T-helper 2 cell treated with Interferon-gamma antibody and Interleukin-4, amounts not matched to agents 5 μg/mL and 100 μg/mL, for 36 hours (primary cell): ENCODE measurements at regions not wholly inside any gene's neighbourhood (a gene's known extent, or its start where the extent isn't known, plus 50 kb on each side); places are given as distances from the start of the nearest gene placed in this dataset.

Source experiments
- DNase-seq: peaks from one replicate; pipeline ENCODE4 v3.0.0; 2021; ENCODE audit warnings: low spot score
- H3K27ac Mint-ChIP-seq: one replicate; pipeline ENCODE4 v1.8.0; 2021; ENCODE audit warnings: mild to moderate bottlenecking, mixed read lengths
- H3K27me3 Mint-ChIP-seq: one replicate; pipeline ENCODE4 v1.8.0; 2021; ENCODE audit warnings: low read depth, mixed read lengths
- H3K36me3 Mint-ChIP-seq: one replicate; pipeline ENCODE4 v1.8.0; 2021; ENCODE audit warnings: low read depth, mixed read lengths
- H3K4me1 Mint-ChIP-seq: one replicate; pipeline ENCODE4 v1.8.0; 2021; ENCODE audit warnings: low read depth, mixed read lengths
- H3K4me3 Mint-ChIP-seq: one replicate; pipeline ENCODE4 v1.8.0; 2022; ENCODE audit warnings: mild to moderate bottlenecking, moderate library complexity, mixed read lengths
- H3K9me3 Mint-ChIP-seq: one replicate; pipeline ENCODE4 v1.8.0; 2021; ENCODE audit warnings: mixed read lengths

DNA sequence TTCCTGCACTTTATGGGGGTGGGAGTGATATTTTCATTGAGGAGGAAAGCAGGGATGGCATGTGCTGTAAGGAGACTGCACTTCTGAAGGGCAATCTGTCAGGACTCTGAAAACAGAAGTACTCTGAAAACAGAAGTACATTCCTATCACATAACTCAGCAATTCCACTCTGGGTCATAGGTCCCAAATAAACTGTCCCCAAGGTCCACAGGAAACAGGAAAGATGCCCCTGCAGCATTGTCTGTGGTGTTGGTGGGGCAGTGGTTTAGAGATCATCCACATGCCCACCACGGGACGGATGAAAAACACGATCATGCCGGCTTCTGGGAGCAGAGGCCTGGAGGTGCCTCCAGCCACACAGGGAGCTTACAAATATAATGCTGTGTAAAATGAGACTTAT lies 150.3 kb downstream of the OTOR start:
- no peaks in the 10 kb centered on the region for H3K36me3 Mint-ChIP-seq
- no peaks in the 10 kb centered on the region for H3K4me1 Mint-ChIP-seq
- H3K4me3 Mint-ChIP-seq, result no peak overlapping the region
- H3K27ac Mint-ChIP-seq, result no peak overlapping the region
- DNase-seq, result no peak
- no peaks in the 10 kb centered on the region for H3K27me3 Mint-ChIP-seq
- H3K9me3 Mint-ChIP-seq, result no peaks in the 10 kb centered on the region

DNA sequence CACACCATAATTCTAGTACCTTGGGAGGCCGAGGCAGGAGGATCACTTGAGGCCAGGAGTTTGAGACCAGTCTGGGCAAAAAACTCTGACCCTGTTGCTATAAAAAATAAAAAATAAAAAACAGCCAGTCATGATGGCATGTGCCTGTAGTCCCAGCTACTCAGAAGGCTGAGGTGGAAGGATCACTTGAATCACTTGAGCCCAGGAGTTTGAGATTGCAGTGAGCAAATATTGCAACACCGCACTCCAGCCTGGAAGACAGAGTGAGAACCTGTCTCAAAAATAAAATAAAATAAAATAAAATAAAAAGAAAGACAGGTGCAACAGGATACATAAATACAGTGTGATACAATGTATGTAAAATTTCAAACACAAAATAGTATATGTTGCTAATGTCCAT lies 154.5 kb downstream of the OTOR start:
- H3K27ac Mint-ChIP-seq, result no peak overlapping the region
- no peak overlapping the region for H3K4me3 Mint-ChIP-seq
- no peaks in the 10 kb centered on the region for H3K4me1 Mint-ChIP-seq
- DNase-seq, result no peak
- no peaks in the 10 kb centered on the region for H3K27me3 Mint-ChIP-seq
- no peaks in the 10 kb centered on the region for H3K36me3 Mint-ChIP-seq
- peaks cover 6% of the 10 kb centered on the region for H3K9me3 Mint-ChIP-seq

DNA sequence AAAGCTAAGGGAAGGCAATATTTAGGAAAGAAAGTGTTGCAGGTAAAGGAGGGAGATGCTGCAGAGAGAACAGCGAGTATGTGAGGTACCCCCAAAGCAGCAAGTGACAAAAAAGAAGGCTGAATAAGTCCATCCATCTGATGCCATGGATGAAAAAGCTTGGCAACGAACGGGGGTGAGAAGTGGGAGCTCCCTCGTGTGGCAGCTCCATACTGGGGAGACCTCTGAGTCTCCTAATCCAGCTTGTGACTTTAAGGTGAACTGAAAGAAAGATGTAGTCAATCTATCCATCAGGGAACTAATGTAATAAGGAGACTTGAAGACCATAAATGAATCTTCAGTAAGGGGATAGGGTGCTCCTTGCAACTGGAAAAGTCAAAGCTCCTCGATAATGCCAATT lies 156.6 kb downstream of the OTOR start:
- H3K27me3 Mint-ChIP-seq, result no peaks in the 10 kb centered on the region
- peaks cover 11% of the 10 kb centered on the region for H3K9me3 Mint-ChIP-seq
- H3K36me3 Mint-ChIP-seq, result no peaks in the 10 kb centered on the region
- H3K4me1 Mint-ChIP-seq, result no peaks in the 10 kb centered on the region
- no peak overlapping the region for H3K27ac Mint-ChIP-seq
- DNase-seq, result no peak
- no peak overlapping the region for H3K4me3 Mint-ChIP-seq

GRCh38 chr20:16914277-16914676 lies 166.1 kb downstream of the OTOR start:
- Mint-ChIP-seq H3K4me3 (no peak overlapping the region), H3K36me3 (no peaks in the 10 kb centered on the region), H3K4me1 (no peaks in the 10 kb centered on the region), H3K9me3 (no peaks in the 10 kb centered on the region), H3K27me3 (no peaks in the 10 kb centered on the region), H3K27ac (no peak overlapping the region)
- DNase-seq, result no peak

DNA sequence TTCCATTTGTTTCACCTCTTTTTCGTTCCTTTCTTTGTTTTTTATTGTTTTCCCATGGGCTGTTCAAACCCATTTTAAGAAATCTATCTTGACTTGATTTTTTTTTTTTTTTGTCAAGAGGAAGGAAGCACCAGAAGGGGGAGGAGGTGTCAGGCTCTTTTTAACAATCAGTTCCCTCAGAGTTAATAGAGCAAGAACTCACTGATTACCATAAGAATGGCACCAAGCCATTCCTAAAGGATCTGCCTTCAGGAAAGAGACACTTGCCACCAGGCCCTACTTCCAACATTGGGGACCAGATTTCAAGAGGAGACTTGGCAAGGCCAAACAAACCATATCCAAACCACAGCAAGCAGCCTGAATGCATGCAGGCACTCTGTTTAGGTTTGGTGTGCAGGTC lies 168.0 kb downstream of the OTOR start:
- H3K27ac Mint-ChIP-seq, result no peak overlapping the region
- H3K27me3 Mint-ChIP-seq, result no peaks in the 10 kb centered on the region
- DNase-seq, result no peak
- no peaks in the 10 kb centered on the region for H3K4me1 Mint-ChIP-seq
- H3K36me3 Mint-ChIP-seq, result no peaks in the 10 kb centered on the region
- no peaks in the 10 kb centered on the region for H3K9me3 Mint-ChIP-seq
- no peak overlapping the region for H3K4me3 Mint-ChIP-seq

DNA sequence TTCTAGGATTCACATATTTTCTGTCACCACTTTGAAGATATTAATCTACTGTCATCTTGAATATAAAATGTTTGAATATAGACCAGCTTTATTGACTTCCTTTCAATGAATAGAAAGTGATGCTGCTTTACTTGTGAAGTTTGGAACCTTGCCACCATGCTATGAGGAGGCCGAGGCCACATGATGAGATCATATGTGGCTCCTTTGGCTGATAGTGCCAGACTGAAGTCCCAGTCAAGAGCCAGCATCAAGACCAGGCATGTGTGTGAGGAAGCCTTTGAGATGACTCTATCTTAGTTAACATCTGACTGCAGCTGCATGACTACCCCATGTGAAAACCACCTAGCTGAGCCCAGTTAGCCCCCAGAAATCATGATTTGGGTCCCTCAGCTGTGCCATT lies 169.5 kb downstream of the OTOR start:
- DNase-seq, result no peak
- Mint-ChIP-seq H3K36me3 (no peaks in the 10 kb centered on the region), H3K27me3 (no peaks in the 10 kb centered on the region), H3K9me3 (no peaks in the 10 kb centered on the region), H3K4me1 (no peaks in the 10 kb centered on the region), H3K4me3 (no peak overlapping the region), H3K27ac (no peak overlapping the region)

GRCh38 chr20:16918366-16918765 lies 170.2 kb downstream of the OTOR start:
- Mint-ChIP-seq H3K27me3 (no peaks in the 10 kb centered on the region), H3K4me1 (no peaks in the 10 kb centered on the region), H3K36me3 (no peaks in the 10 kb centered on the region), H3K9me3 (no peaks in the 10 kb centered on the region), H3K27ac (no peak overlapping the region), H3K4me3 (no peak overlapping the region)
- no peak for DNase-seq

- no peak for DNase-seq
- Mint-ChIP-seq H3K27me3 (no peaks in the 10 kb centered on the region), H3K4me1 (no peaks in the 10 kb centered on the region), H3K36me3 (no peaks in the 10 kb centered on the region), H3K4me3 (no peak overlapping the region), H3K9me3 (no peaks in the 10 kb centered on the region), H3K27ac (no peak overlapping the region)
Measured at GRCh38 chr20:16919841-16920240, 171.7 kb downstream of the OTOR start.

- DNase-seq, result no peak
- Mint-ChIP-seq H3K36me3 (no peaks in the 10 kb centered on the region), H3K9me3 (no peaks in the 10 kb centered on the region), H3K4me1 (no peaks in the 10 kb centered on the region), H3K27ac (no peak overlapping the region), H3K27me3 (no peaks in the 10 kb centered on the region), H3K4me3 (no peak overlapping the region)
Measured at GRCh38 chr20:16922834-16923233, 174.7 kb downstream of the OTOR start.

DNA sequence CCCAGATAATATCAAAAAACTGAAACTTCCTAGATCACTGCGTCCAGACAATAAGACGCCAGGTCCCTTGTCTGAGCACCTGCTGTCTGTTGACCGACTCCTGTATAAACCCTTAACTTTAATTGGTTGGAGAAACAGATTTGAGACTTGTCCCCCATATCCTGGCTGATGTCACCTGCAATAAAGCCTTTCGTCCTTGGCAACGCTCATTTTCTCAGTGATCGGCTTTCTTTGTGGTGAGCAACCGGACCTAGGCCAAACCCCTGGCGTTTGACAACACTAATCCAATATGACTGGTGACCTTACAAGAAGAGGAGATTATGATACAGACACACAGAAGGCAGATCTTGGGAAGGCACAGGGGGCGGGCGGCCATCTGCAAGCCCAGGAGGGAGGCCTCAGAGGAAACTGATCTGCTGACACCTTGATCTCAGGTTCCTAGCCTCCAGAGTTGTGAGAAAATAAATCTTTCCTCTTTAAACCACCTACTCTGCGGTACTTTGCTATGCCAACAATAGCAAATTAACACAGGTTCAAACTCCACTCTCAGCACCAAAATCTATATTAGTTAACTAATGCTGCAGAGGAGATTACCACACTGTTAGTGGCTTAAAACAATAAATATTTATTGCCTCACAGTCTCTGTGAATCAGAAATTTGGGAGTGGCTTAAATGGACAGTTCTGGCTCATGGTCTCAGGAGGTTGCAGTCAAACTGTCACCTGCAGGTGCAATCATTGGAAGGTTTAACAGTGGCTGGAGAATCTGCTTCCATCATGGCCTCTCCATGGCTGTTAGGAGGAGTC lies 178.7 kb downstream of the OTOR start:
- Mint-ChIP-seq H3K36me3 (no peaks in the 10 kb centered on the region), H3K27ac (no peak overlapping the region), H3K27me3 (no peaks in the 10 kb centered on the region), H3K4me3 (no peak overlapping the region), H3K9me3 (no peaks in the 10 kb centered on the region), H3K4me1 (no peaks in the 10 kb centered on the region)
- DNase-seq, result no peak

DNA sequence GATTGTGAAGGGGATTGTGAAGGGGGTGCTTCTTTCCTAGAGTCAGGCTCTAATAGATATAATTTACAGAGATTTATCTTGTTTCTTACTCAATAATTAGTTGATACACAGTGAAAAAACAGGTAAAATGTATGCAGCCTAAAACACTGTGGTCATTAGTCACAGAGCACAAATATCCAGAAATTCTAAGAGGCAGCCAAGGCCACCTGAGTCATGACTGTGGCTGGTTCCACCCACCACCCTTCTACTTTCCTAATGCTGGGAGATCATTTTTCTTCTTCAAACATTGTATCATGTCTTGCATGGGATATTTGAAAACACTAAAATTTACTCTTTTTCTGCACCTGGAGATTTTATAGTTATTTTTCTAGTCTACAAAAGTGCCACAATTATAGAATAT lies 181.6 kb downstream of the OTOR start:
- no peaks in the 10 kb centered on the region for H3K27me3 Mint-ChIP-seq
- no peak overlapping the region for H3K4me3 Mint-ChIP-seq
- no peaks in the 10 kb centered on the region for H3K9me3 Mint-ChIP-seq
- H3K4me1 Mint-ChIP-seq, result no peaks in the 10 kb centered on the region
- no peak overlapping the region for H3K27ac Mint-ChIP-seq
- no peak for DNase-seq
- no peaks in the 10 kb centered on the region for H3K36me3 Mint-ChIP-seq

DNA sequence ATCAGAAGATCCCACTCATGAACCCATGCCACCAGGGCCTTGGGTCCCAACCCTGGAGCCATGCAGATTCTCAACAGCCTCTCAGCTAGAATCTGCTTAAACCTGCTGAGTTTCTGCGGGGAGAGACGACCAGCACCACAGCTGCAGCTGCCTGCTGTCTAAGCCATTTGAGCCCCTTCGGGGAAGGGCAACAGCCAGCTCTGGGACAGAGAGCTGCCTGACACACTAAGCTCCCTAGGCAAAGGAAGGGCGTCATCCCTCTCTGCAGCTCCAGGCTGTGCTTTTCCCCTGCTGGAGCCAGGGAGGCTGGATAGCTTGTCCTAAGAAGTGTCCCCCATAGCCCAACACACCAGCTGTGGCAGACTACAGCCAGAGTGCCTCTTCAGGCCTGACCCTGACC lies 182.5 kb downstream of the OTOR start:
- Mint-ChIP-seq H3K27me3 (no peaks in the 10 kb centered on the region), H3K9me3 (no peaks in the 10 kb centered on the region), H3K27ac (no peak overlapping the region), H3K4me1 (no peaks in the 10 kb centered on the region), H3K36me3 (no peaks in the 10 kb centered on the region), H3K4me3 (no peak overlapping the region)
- no peak for DNase-seq

GRCh38 chr20:16939051-16939450 lies 190.9 kb downstream of the OTOR start:
- H3K4me3 Mint-ChIP-seq, result no peak overlapping the region
- H3K9me3 Mint-ChIP-seq, result no peaks in the 10 kb centered on the region
- DNase-seq, result no peak
- H3K4me1 Mint-ChIP-seq, result no peaks in the 10 kb centered on the region
- no peak overlapping the region for H3K27ac Mint-ChIP-seq
- H3K27me3 Mint-ChIP-seq, result no peaks in the 10 kb centered on the region
- no peaks in the 10 kb centered on the region for H3K36me3 Mint-ChIP-seq

- Mint-ChIP-seq H3K27ac (no peak overlapping the region), H3K36me3 (no peaks in the 10 kb centered on the region), H3K4me1 (no peaks in the 10 kb centered on the region), H3K4me3 (no peak overlapping the region), H3K9me3 (no peaks in the 10 kb centered on the region), H3K27me3 (no peaks in the 10 kb centered on the region)
- no peak for DNase-seq
Measured at GRCh38 chr20:16940701-16941100, 192.5 kb downstream of the OTOR start.

DNA sequence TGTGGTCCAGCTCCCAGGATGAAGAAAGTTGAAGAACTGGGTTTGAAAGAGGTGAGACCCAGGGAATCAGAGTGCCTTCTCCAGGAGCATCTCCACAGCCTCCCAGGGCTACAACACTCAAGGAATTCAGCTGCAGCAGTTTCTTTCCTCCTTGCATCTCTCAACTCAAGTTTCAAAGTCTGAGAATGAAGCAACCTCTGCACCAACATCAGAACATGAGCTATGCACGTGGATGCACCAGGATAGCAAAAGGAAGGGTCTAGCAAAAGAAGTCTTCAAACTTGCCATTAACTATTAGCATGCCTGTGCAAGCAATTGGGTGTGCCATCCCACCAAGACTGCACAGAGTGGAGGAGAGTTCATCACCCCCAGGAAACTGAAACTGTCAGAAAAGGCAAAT lies 193.9 kb downstream of the OTOR start:
- Mint-ChIP-seq H3K9me3 (no peaks in the 10 kb centered on the region), H3K36me3 (no peaks in the 10 kb centered on the region), H3K27ac (no peak overlapping the region), H3K4me1 (no peaks in the 10 kb centered on the region), H3K27me3 (no peaks in the 10 kb centered on the region), H3K4me3 (no peak overlapping the region)
- no peak for DNase-seq
